AG04450 (cell line): ENCODE measurements at regions not wholly inside any gene's neighbourhood (a gene's known extent, or its start where the extent isn't known, plus 50 kb on each side); places are given as distances from the start of the nearest gene placed in this dataset.

Experiments
- CTCF ChIA-PET: fragments of 300-600, 350-600 bp; formaldehyde crosslinking; extraction: SDS; loops from one replicate; lab custom pipeline; 2022; ENCODE audit warnings: antibody characterized with exemption, inconsistent platforms; lab: Charles Lee
- POLR2A ChIA-PET: fragments of 350-600 bp; formaldehyde crosslinking; extraction: SDS; loops from one replicate; lab custom pipeline; 2021; ENCODE audit warnings: antibody characterized with exemption, inconsistent platforms; lab: Yijun Ruan, JAX
- DNase-seq: peaks from one replicate; pipeline ENCODE4 v3.0.0-alpha.2; 2011; ENCODE audit warnings: low read depth, low spot score
- H3K27ac ChIP-seq: one replicate; pipeline ENCODE4 v1.5.1; 2012; ENCODE audit warnings: low read depth, low read length, control low read depth
- H3K27me3 ChIP-seq: one replicate; pipeline ENCODE4 v1.6.0; 2012; ENCODE audit warnings: low read length; ENCODE audit not compliant: control insufficient read depth, insufficient read depth
- H3K4me3 ChIP-seq: 2 replicates; pipeline ENCODE4 v1.5.1; 2011; ENCODE audit warnings: mild to moderate bottlenecking, low read depth, low read length, control low read depth
- H3K9me3 ChIP-seq: 2 replicates; pipeline ENCODE4 v1.5.1; 2012; ENCODE audit warnings: low read length; ENCODE audit not compliant: control insufficient read depth, insufficient read depth
- CTCF ChIP-seq: IDR thresholded peaks from 2 replicates; pipeline ENCODE4 v1.5.1; 2011; ENCODE audit warnings: low read depth, low read length, control low read depth, inconsistent platforms

- CTCF ChIA-PET: interaction anchor here (1.0 kb wide), 1 partner anchor 23 kb away, joined by 6 read pairs; no protein-coding TSS in a partner anchor
- H3K27me3 ChIP-seq: peaks cover 8% of the 10 kb centered on the region
- H3K4me3 ChIP-seq: no peak overlapping the region
- H3K27ac ChIP-seq: no peak overlapping the region
- peaks cover 10% of the 10 kb centered on the region; the same call in 1 of the 2 replicates for H3K9me3 ChIP-seq
- TF ChIP-seq CTCF: no peak
- POLR2A ChIA-PET: no interaction called here
- no peak for DNase-seq
Measured at GRCh38 chr16:87085441-87085840, 231.8 kb downstream of the C16orf95 start.

GRCh38 chr16:87086156-87086555 lies 231.0 kb downstream of the C16orf95 start:
- no peak for DNase-seq
- no peak overlapping the region for H3K4me3 ChIP-seq
- TF ChIP-seq CTCF: no peak
- peaks cover 9% of the 10 kb centered on the region for H3K27me3 ChIP-seq
- ChIA-PET CTCF (no interaction called here), POLR2A (no interaction called here)
- H3K27ac ChIP-seq: no peak overlapping the region
- peaks cover 9% of the 10 kb centered on the region; the same call in 1 of the 2 replicates for H3K9me3 ChIP-seq

- ChIA-PET POLR2A (no interaction called here), CTCF (no interaction called here)
- Histone ChIP-seq H3K9me3 (peaks cover 6% of the 10 kb centered on the region; the same call in 1 of the 2 replicates), H3K27me3 (peaks cover 11% of the 10 kb centered on the region), H3K27ac (no peak overlapping the region), H3K4me3 (no peak overlapping the region)
- TF ChIP-seq CTCF: no peak
- no peak for DNase-seq
Measured at GRCh38 chr16:87086575-87086974, 230.6 kb downstream of the C16orf95 start.

GRCh38 chr16:87092958-87093357 lies 224.2 kb downstream of the C16orf95 start:
- POLR2A ChIA-PET: no interaction called here
- Histone ChIP-seq H3K27ac (no peak overlapping the region), H3K27me3 (peaks cover 53% of the 10 kb centered on the region), H3K4me3 (no peak overlapping the region), H3K9me3 (no peaks in the 10 kb centered on the region)
- CTCF ChIA-PET: no interaction called here
- no peak for DNase-seq
- TF ChIP-seq CTCF: no peak

GRCh38 chr16:87093804-87094555 lies 223.2 kb downstream of the C16orf95 start:
- Histone ChIP-seq H3K27me3 (peaks cover 61% of the 10 kb centered on the region), H3K27ac (no peak overlapping the region), H3K9me3 (no peaks in the 10 kb centered on the region), H3K4me3 (no peak overlapping the region)
- POLR2A ChIA-PET: no interaction called here
- TF ChIP-seq CTCF: no peak
- CTCF ChIA-PET: no interaction called here
- DNase-seq: no peak
